SK-N-SH (cell line): ENCODE measurements at regions not wholly inside any gene's neighbourhood (a gene's known extent, or its start where the extent isn't known, plus 50 kb on each side); places are given as distances from the start of the nearest gene placed in this dataset.

Experiments
- CTCF ChIP-seq: fragments of 200-600 bp; sonication (generic); IDR thresholded peaks from 2 replicates; pipeline ENCODE4 v1.6.1; 2017; ENCODE audit warnings: antibody characterized with exemption, mild to moderate bottlenecking, moderate library complexity
- EP300 ChIP-seq, 2 experiments: IDR thresholded peaks; 2 replicates each; pipeline versions ENCODE4 v1.4.0 to v1.6.1; 2012; ENCODE audit warnings: borderline replicate concordance in 1 of 2, low read depth in 1 of 2, low read length in 1 of 2
- GATA2 ChIP-seq: sonication (generic); formaldehyde crosslinking; IDR thresholded peaks from 2 replicates; pipeline ENCODE4 v1.5.0; 2020; ENCODE audit warnings: mild to moderate bottlenecking, missing genetic modification reagents
- MAX ChIP-seq: IDR thresholded peaks from 2 replicates; pipeline ENCODE4 v1.4.0; 2012; ENCODE audit warnings: low read depth
- MEF2A ChIP-seq: IDR thresholded peaks from 2 replicates; pipeline ENCODE4 v1.4.0; 2012; ENCODE audit warnings: low read depth, borderline replicate concordance
- NFIC ChIP-seq: IDR thresholded peaks from 2 replicates; pipeline ENCODE4 v1.4.0; 2012; ENCODE audit warnings: borderline replicate concordance
- POLR2AphosphoS5 ChIP-seq: IDR thresholded peaks from 2 replicates; pipeline ENCODE4 v1.6.1; 2012; ENCODE audit warnings: low read depth, low read length
- RAD21 ChIP-seq: IDR thresholded peaks from 2 replicates; pipeline ENCODE4 v1.6.1; 2012; ENCODE audit warnings: mild to moderate bottlenecking, low read length
- TAF1 ChIP-seq: IDR thresholded peaks from 2 replicates; pipeline ENCODE4 v1.6.1; 2012; ENCODE audit warnings: low read depth, mild to moderate bottlenecking, low read length, moderate library complexity, borderline replicate concordance
- YY1 ChIP-seq: IDR thresholded peaks from 2 replicates; pipeline ENCODE4 v1.4.0; 2012; ENCODE audit warnings: low read depth, mild to moderate bottlenecking
- ZBTB33 ChIP-seq: IDR thresholded peaks from 2 replicates; pipeline ENCODE4 v1.4.0; 2012; ENCODE audit warnings: low read depth, borderline replicate concordance

- TF ChIP-seq NFIC (no peak), YY1 (no peak), CTCF (no peak), MAX (no peak), MEF2A (no peak), POLR2AphosphoS5 (no peak), EP300 (IDR thresholded peaks at IDR 0.05; ENCODE audit: borderline replicate concordance in 1 of 2, low read depth in 1 of 2, low read length in 1 of 2) (no peak), RAD21 (no peak), GATA2 (CRISPR knock-in tag) (no peak), TAF1 (no peak), ZBTB33 (no peak)
Measured at GRCh38 chr4:128648021-128648420, 161.5 kb upstream of the JADE1 start.
